HEK293 (cell line): ENCODE measurements at regions not wholly inside any gene's neighbourhood (a gene's known extent, or its start where the extent isn't known, plus 50 kb on each side); places are given as distances from the start of the nearest gene placed in this dataset.

Source experiments
- YY2 ChIP-seq: fragments of 450-650 bp; formaldehyde crosslinking; IDR thresholded peaks from 2 replicates; pipeline ENCODE4 v1.5.1; 2016; ENCODE audit warnings: missing biosample characterization, missing genetic modification characterization
- TF ChIP-seq, protein P1 (sequence below): fragments of 450-650 bp; formaldehyde crosslinking; IDR thresholded peaks from 2 replicates; pipeline ENCODE4 v1.5.1; 2016; ENCODE audit warnings: missing biosample characterization, missing genetic modification characterization
- TF ChIP-seq, protein P2 (sequence below): fragments of 450-650 bp; formaldehyde crosslinking; IDR thresholded peaks from 2 replicates; pipeline ENCODE4 v1.5.1; 2016; ENCODE audit warnings: missing biosample characterization, missing genetic modification characterization
- TF ChIP-seq, protein P3 (sequence below): fragments of 450-650 bp; formaldehyde crosslinking; IDR thresholded peaks from 2 replicates; pipeline ENCODE4 v1.5.1; 2016; ENCODE audit warnings: missing biosample characterization, missing genetic modification characterization

DNA sequence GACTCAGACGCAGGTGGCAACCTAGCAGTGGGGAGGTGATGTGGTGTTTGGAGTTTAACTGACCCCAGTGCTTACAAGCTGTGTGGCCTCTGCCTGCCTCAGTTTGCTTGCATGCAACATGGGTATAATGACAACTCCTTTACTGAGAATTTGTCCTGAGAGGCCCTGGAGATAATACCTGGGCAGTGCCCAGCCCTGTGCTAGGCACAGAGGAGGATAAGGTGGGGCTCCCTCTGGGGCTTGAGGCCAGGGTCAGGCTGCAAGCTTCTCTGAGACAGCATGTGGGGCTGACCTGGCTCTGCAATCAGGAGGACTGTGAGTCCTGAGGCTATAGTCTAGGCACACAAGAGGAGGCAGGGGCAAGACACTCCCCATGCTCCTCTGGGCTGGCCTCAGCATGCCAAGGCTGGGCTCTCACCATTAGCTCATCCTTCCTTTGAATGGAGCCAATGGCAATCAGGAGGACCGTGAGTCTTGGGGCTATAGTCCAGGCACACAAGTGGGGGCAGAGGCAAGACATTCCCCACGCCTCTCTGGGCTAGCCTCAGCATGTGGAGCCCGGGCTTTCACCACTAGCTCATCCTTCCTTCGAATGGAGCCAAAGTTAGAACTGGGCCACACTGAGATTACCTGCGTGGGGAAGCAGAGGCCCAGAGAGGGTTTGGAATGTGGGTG, 147.9 kb downstream of the RPS24 start:
- TF ChIP-seq, protein P1, sequence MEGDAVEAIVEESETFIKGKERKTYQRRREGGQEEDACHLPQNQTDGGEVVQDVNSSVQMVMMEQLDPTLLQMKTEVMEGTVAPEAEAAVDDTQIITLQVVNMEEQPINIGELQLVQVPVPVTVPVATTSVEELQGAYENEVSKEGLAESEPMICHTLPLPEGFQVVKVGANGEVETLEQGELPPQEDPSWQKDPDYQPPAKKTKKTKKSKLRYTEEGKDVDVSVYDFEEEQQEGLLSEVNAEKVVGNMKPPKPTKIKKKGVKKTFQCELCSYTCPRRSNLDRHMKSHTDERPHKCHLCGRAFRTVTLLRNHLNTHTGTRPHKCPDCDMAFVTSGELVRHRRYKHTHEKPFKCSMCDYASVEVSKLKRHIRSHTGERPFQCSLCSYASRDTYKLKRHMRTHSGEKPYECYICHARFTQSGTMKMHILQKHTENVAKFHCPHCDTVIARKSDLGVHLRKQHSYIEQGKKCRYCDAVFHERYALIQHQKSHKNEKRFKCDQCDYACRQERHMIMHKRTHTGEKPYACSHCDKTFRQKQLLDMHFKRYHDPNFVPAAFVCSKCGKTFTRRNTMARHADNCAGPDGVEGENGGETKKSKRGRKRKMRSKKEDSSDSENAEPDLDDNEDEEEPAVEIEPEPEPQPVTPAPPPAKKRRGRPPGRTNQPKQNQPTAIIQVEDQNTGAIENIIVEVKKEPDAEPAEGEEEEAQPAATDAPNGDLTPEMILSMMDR = no peak
- TF ChIP-seq, protein P2, sequence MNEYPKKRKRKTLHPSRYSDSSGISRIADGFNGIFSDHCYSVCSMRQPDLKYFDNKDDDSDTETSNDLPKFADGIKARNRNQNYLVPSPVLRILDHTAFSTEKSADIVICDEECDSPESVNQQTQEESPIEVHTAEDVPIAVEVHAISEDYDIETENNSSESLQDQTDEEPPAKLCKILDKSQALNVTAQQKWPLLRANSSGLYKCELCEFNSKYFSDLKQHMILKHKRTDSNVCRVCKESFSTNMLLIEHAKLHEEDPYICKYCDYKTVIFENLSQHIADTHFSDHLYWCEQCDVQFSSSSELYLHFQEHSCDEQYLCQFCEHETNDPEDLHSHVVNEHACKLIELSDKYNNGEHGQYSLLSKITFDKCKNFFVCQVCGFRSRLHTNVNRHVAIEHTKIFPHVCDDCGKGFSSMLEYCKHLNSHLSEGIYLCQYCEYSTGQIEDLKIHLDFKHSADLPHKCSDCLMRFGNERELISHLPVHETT (tag by site-specific recombination) = no peak
- no peak for TF ChIP-seq YY2
- TF ChIP-seq, protein P3, sequence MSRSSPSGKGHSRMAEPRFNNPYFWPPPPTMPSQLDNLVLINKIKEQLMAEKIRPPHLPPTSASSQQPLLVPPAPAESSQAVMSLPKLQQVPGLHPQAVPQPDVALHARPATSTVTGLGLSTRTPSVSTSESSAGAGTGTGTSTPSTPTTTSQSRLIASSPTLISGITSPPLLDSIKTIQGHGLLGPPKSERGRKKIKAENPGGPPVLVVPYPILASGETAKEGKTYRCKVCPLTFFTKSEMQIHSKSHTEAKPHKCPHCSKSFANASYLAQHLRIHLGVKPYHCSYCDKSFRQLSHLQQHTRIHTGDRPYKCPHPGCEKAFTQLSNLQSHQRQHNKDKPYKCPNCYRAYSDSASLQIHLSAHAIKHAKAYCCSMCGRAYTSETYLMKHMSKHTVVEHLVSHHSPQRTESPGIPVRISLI (tag by site-specific recombination) = no peak
